Liver (tissue), 3 donors: ENCODE measurements at regions not wholly inside any gene's neighbourhood (a gene's known extent, or its start where the extent isn't known, plus 50 kb on each side); places are given as distances from the start of the nearest gene placed in this dataset.

Experiments used
- ATF3 ChIP-seq: IDR thresholded peaks from 2 replicates; pipeline ENCODE4 v1.6.1; 2016; ENCODE audit warnings: antibody characterized with exemption
- CTCF ChIP-seq: fragments of 150-350 bp; IDR thresholded peaks from 2 replicates; pipeline ENCODE4 v1.5.1; 2017; ENCODE audit warnings: improper control_type of control experiment, low read depth, low read length; ENCODE audit not compliant: missing input control
- JUND ChIP-seq, 2 donors: IDR thresholded peaks; 2 replicates each; pipeline ENCODE4 v1.6.1; 2016; ENCODE audit warnings: antibody characterized with exemption in 2 of 2
- RAD21 ChIP-seq, 2 donors: IDR thresholded peaks; 2 replicates each; pipeline ENCODE4 v1.6.1; 2016; ENCODE audit warnings: antibody characterized with exemption in 2 of 2, mild to moderate bottlenecking in 2 of 2
- SP1 ChIP-seq: IDR thresholded peaks from 2 replicates; pipeline ENCODE4 v1.6.1; 2018; ENCODE audit warnings: antibody characterized with exemption, mild to moderate bottlenecking
- TF ChIP-seq, protein P1 (sequence below): IDR thresholded peaks from 2 replicates; pipeline ENCODE4 v1.6.1; 2016; ENCODE audit warnings: antibody characterized with exemption
- donor health status: healthy.
- donor health status: healthy.

GRCh38 chr15:97759363-97759762 lies 201.1 kb upstream of the ARRDC4 start:
- no peak for TF ChIP-seq CTCF
- TF ChIP-seq RAD21 (IDR thresholded peaks at IDR 0.05): no peak
- TF ChIP-seq ATF3: no peak
- TF ChIP-seq, protein P1, sequence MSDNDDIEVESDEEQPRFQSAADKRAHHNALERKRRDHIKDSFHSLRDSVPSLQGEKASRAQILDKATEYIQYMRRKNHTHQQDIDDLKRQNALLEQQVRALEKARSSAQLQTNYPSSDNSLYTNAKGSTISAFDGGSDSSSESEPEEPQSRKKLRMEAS: no peak
- no peak for TF ChIP-seq JUND (IDR thresholded peaks at IDR 0.05)
- TF ChIP-seq SP1: no peak
